GM19239 (cell line): ENCODE measurements at regions not wholly inside any gene's neighbourhood (a gene's known extent, or its start where the extent isn't known, plus 50 kb on each side); places are given as distances from the start of the nearest gene placed in this dataset.
A peak's percentile ranks its signal among the peaks of the same experiment; 100 is the strongest.

ENCODE experiments used
- DNase-seq: peaks from one replicate; pipeline ENCODE4 v3.0.0; 2011; ENCODE audit warnings: low spot score; ENCODE audit not compliant: insufficient read length
- FAIRE-seq: peaks from 2 replicates; lab custom pipeline; 2011; peaks lifted over from hg19 to GRCh38; lab: Jason Lieb, UNC

DNA sequence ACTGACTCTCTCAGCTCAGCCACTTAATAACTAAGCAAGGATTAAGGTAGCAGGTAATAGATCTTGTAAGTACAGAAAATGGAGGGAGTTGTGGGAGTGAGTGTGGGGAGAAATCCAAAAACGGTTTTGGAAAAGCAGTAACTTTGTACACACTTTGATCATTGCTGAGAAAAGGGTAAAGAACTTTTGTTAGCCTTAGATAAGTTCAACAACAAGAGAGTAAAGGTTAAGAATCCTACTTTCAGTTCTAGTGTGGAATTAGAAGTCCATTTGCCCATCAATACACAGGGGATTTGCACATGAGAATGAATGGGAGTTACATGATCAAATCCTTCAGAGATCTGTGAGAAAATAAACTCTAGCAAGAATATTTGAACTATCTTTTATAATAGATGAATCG lies 528.7 kb downstream of the SOX2 start:
- FAIRE-seq (no peak), DNase-seq (no peak)

- FAIRE-seq = no peak
- DNase-seq = no peak
Measured at GRCh38 chr3:182241196-182241765, 529.6 kb downstream of the SOX2 start.

- peak; percentile 18 for FAIRE-seq
- DNase-seq = no peak
Measured at GRCh38 chr3:182241766-182242488, 530.2 kb downstream of the SOX2 start.

GRCh38 chr3:182242489-182242942 lies 530.8 kb downstream of the SOX2 start:
- DNase-seq (no peak), FAIRE-seq (no peak)

- no peak for FAIRE-seq
- no peak for DNase-seq
Measured at GRCh38 chr3:182243625-182244024, 531.9 kb downstream of the SOX2 start.

- no peak for DNase-seq
- FAIRE-seq = no peak
Measured at GRCh38 chr3:182244222-182244971, 532.7 kb downstream of the SOX2 start.

GRCh38 chr3:182245059-182245458 lies 533.3 kb downstream of the SOX2 start:
- DNase-seq (no peak), FAIRE-seq (no peak)

DNA sequence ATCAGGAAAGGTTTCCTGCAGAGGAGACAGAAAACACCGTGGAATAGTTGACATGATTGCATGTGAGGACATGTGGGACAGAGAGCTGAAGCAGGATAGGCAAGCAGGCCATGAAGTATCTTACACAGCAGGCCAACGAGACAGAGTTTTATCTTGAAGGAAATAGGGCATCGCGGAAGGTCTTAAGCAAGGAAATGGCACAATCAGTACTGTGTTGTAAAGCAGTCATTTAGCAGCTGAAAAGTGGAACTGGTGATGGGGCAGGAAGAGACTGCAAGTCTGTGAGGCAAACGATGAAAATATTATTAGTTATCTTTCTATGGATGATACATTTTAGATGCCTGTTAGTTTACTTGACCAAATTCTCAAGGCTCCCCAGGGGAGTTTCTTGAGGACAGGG lies 535.1 kb downstream of the SOX2 start:
- DNase-seq (no peak), FAIRE-seq (no peak)

GRCh38 chr3:182248349-182248880 lies 536.7 kb downstream of the SOX2 start:
- DNase-seq = no peak
- no peak for FAIRE-seq

DNA sequence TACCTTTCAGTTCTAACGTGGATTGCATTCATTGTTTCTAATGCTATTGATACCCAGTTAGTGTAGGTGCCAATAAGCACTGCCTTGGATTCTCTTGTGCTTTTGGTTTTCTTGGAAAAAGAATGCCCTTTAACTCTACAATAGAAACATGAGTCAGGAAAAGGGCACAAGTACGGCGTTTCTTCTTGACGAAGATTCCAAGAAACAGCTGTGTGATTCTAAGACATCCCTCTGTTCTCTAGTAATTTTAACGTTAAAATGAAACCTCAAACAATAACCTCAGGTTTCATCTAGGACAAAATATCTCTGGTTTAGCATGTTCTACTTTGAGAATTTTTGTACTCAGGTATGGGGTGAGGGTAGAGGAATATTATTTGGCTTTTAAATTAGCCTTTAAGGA lies 540.5 kb upstream of the ATP11B start:
- FAIRE-seq (no peak), DNase-seq (no peak)

DNA sequence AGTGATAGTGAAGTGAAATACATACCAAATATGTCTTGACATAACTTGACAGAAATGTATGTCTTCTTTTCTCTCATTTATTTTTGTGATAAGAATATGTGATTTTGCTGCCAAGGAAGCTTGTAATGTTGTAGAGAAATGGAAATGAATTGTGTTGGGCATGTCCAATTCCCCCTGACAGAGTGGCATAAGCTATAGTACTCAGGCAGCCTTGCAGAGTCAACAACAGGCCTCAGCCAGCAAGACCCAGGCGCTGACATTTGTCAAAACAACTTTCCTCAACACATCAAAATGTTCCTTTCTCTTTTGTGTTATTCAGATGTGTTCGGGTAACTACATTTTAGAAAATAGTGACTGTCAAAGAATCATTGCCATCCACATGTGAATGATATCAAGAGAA lies 538.1 kb upstream of the ATP11B start:
- DNase-seq (no peak), FAIRE-seq (no peak)

GRCh38 chr3:182257361-182257760 lies 535.9 kb upstream of the ATP11B start:
- FAIRE-seq (no peak), DNase-seq (no peak)

- no peak for DNase-seq
- FAIRE-seq = peak; percentile 68
Measured at GRCh38 chr3:182258538-182259177, 534.6 kb upstream of the ATP11B start.

- no peak for DNase-seq
- no peak for FAIRE-seq
Measured at GRCh38 chr3:182259579-182259978, 533.7 kb upstream of the ATP11B start.

GRCh38 chr3:182261041-182261440 lies 532.3 kb upstream of the ATP11B start:
- FAIRE-seq = no peak
- no peak for DNase-seq

- FAIRE-seq (no peak), DNase-seq (no peak)
Measured at GRCh38 chr3:182268711-182269110, 524.6 kb upstream of the ATP11B start.

GRCh38 chr3:182276512-182276911 lies 516.8 kb upstream of the ATP11B start:
- DNase-seq (no peak), FAIRE-seq (no peak)

- FAIRE-seq = no peak
- no peak for DNase-seq
Measured at GRCh38 chr3:182284793-182285192, 508.5 kb upstream of the ATP11B start.

DNA sequence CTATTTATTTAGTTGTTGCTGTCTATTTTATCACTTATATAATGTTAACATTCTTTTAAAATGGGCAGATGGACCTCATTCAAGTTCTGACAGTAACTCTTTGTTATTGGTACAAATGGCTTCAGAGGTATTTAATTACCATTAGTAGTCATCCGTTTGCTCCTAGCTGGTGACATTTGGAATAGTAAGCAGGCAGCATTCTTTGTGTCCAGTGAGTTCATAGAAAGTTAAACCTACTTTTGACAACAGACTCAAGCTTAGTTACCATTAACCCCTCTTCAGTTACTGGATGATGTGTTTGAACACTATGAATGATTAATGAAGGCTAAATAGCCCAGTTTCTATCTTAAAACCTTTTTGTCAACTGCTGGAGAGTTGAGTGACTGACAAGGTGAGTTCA lies 500.7 kb upstream of the ATP11B start:
- DNase-seq (no peak), FAIRE-seq (no peak)

GRCh38 chr3:182294256-182294655 lies 499.0 kb upstream of the ATP11B start:
- no peak for DNase-seq
- FAIRE-seq = no peak

- no peak for DNase-seq
- no peak for FAIRE-seq
Measured at GRCh38 chr3:182294696-182295095, 498.6 kb upstream of the ATP11B start.
